Mesothelial cell of epicardium (in vitro differentiated cells): ENCODE measurements at regions not wholly inside any gene's neighbourhood (a gene's known extent, or its start where the extent isn't known, plus 50 kb on each side); places are given as distances from the start of the nearest gene placed in this dataset.

Experiments
- DNase-seq, 2 experiments: peaks; one replicate each; pipeline ENCODE4 v3.0.0; 2021; ENCODE audit warnings: low spot score in 2 of 2; ENCODE audit not compliant: unreplicated experiment in 2 of 2
- H3K27ac Mint-ChIP-seq: 2 replicates; pipeline ENCODE4 v1.8.0; 2021; ENCODE audit warnings: mixed read lengths
- H3K27me3 Mint-ChIP-seq: 2 replicates; pipeline ENCODE4 v1.8.0; 2021; ENCODE audit warnings: low read depth, mixed read lengths
- H3K36me3 Mint-ChIP-seq: 2 replicates; pipeline ENCODE4 v1.8.0; 2021; ENCODE audit warnings: mixed read lengths
- H3K4me1 Mint-ChIP-seq: 2 replicates; pipeline ENCODE4 v1.8.0; 2021; ENCODE audit warnings: mixed read lengths
- H3K4me3 Mint-ChIP-seq: 2 replicates; pipeline ENCODE4 v1.8.0; 2021; ENCODE audit warnings: mild to moderate bottlenecking, moderate library complexity, mixed read lengths
- H3K9me3 Mint-ChIP-seq: 2 replicates; pipeline ENCODE4 v1.8.0; 2021; ENCODE audit warnings: mixed read lengths
- CTCF ChIP-seq: fragments of 200-600 bp; sonication (generic); IDR thresholded peaks from one replicate; pipeline ENCODE4 v1.5.0; 2021; ENCODE audit warnings: antibody characterized with exemption; ENCODE audit not compliant: unreplicated experiment

- no peak for DNase-seq
- no peaks in the 10 kb centered on the region for H3K36me3 Mint-ChIP-seq
- no peak overlapping the region for H3K27ac Mint-ChIP-seq
- H3K4me1 Mint-ChIP-seq, result peaks cover 18% of the 10 kb centered on the region
- H3K9me3 Mint-ChIP-seq, result no peaks in the 10 kb centered on the region
- TF ChIP-seq CTCF, result no peak
- no peaks in the 10 kb centered on the region for H3K27me3 Mint-ChIP-seq
- no peak overlapping the region for H3K4me3 Mint-ChIP-seq
Measured at GRCh38 chr9:107390279-107390678, 99.3 kb downstream of the KLF4 start.

GRCh38 chr9:107389617-107390071 is 99.9 kb downstream of the KLF4 start:
- H3K27ac Mint-ChIP-seq, result no peak overlapping the region
- H3K27me3 Mint-ChIP-seq, result no peaks in the 10 kb centered on the region
- H3K4me3 Mint-ChIP-seq, result no peak overlapping the region
- H3K36me3 Mint-ChIP-seq, result no peaks in the 10 kb centered on the region
- no peaks in the 10 kb centered on the region for H3K9me3 Mint-ChIP-seq
- no peak for TF ChIP-seq CTCF
- DNase-seq, result no peak
- peaks cover 18% of the 10 kb centered on the region for H3K4me1 Mint-ChIP-seq

- no peak overlapping the region for H3K27ac Mint-ChIP-seq
- no peak overlapping the region for H3K4me3 Mint-ChIP-seq
- H3K36me3 Mint-ChIP-seq, result no peaks in the 10 kb centered on the region
- no peak for DNase-seq
- no peaks in the 10 kb centered on the region for H3K27me3 Mint-ChIP-seq
- peaks cover 13% of the 10 kb centered on the region for H3K4me1 Mint-ChIP-seq
- no peaks in the 10 kb centered on the region for H3K9me3 Mint-ChIP-seq
- no peak for TF ChIP-seq CTCF
Measured at GRCh38 chr9:107388890-107389289, 100.7 kb downstream of the KLF4 start.

GRCh38 chr9:107387409-107387808 is 102.2 kb downstream of the KLF4 start:
- no peaks in the 10 kb centered on the region for H3K36me3 Mint-ChIP-seq
- H3K4me1 Mint-ChIP-seq, result peaks cover 13% of the 10 kb centered on the region
- no peaks in the 10 kb centered on the region for H3K27me3 Mint-ChIP-seq
- peak overlapping the region; percentile 31 for H3K27ac Mint-ChIP-seq
- no peaks in the 10 kb centered on the region for H3K9me3 Mint-ChIP-seq
- H3K4me3 Mint-ChIP-seq, result no peak overlapping the region
- DNase-seq, result no peak
- TF ChIP-seq CTCF, result no peak

- H3K4me1 Mint-ChIP-seq, result peaks cover 13% of the 10 kb centered on the region
- TF ChIP-seq CTCF, result no peak
- no peak overlapping the region for H3K4me3 Mint-ChIP-seq
- H3K27me3 Mint-ChIP-seq, result no peaks in the 10 kb centered on the region
- H3K36me3 Mint-ChIP-seq, result no peaks in the 10 kb centered on the region
- DNase-seq, result no peak
- H3K27ac Mint-ChIP-seq, result no peak overlapping the region
- no peaks in the 10 kb centered on the region for H3K9me3 Mint-ChIP-seq
Measured at GRCh38 chr9:107386396-107386795, 103.2 kb downstream of the KLF4 start.
